ENCODE measurements at regions not wholly inside any gene's neighbourhood (a gene's known extent, or its start where the extent isn't known, plus 50 kb on each side); places are given as distances from the start of the nearest gene placed in this dataset.

- TF ChIP-seq CTCF (IDR thresholded peaks at IDR 0.05) (no peak), POLR2AphosphoS5 (IDR thresholded peaks at IDR 0.05) (no peak), POLR2A (IDR thresholded peaks at IDR 0.05) (no peak)
Observed at GRCh38 chr2:49686291-49686690, 532.0 kb upstream of the FSHR start.
